GM19455 (cell line): ENCODE measurements at regions not wholly inside any gene's neighbourhood (a gene's known extent, or its start where the extent isn't known, plus 50 kb on each side); places are given as distances from the start of the nearest gene placed in this dataset.

Experiments
- ATAC-seq: cut with Tn5 transposase; IDR thresholded peaks from one replicate; pipeline ENCODE4 v1.9.1; 2021; ENCODE audit not compliant: unreplicated experiment

- ATAC-seq, result no peak
These were observed 890.5 kb upstream of the CTNND2 start for GRCh38 chr5:12794476-12795332.

DNA sequence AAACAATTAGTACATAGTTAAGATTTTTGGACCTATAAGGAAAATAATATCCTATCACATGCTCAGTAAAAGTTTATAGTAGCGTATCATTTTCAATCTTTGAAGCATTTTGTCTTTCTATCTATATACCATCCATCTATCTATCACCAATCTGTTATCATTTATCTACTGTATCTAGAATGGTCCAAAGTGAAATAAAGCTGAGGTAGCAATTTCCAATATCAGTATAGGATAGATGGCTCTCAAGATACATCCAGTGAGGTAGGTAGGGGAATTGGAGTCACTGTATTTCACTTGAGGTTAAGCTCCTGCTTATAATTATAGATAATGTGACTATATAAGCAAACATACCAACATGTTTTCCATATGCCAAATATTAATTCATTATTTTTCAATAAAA is 889.1 kb upstream of the CTNND2 start:
- no peak for ATAC-seq

DNA sequence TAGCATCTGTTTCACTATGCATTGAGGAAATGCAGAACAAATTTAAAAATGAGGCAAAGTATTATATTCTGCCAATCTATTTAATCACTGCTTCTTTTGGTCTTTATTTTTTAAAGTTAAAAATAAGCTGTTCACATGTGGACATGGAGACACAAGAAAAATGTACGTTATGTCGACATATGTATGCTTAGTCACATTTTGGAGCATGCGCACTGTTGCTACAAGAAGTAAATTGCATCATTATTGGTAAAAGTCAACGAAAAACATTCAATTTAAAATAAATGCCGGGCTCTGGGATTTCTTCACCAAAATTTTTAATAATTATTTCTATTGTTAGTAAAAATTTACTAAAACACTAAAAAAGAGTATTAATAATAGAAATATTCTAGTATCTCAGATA is 876.3 kb upstream of the CTNND2 start:
- ATAC-seq, result no peak

DNA sequence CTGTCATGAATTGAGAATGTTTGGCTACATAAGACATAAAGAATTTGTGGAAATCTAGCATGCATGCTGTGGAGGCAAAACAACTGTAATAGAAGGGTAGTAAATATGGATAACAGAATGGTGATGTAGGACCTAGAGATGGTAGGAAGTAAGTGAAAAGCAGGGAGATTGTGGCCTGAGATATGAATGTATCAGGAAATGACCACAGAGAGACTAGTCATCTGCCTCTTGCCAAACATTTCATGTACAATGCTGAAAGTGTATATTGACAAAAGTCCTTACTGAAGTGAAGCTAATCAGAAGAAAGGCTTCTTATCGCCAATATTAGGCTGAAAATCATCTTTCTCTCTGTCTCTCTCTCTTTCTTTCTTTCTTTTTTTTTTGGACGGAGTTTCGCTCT is 873.1 kb upstream of the CTNND2 start:
- no peak for ATAC-seq

GRCh38 chr5:12772276-12772675 is 868.0 kb upstream of the CTNND2 start:
- ATAC-seq, result no peak

DNA sequence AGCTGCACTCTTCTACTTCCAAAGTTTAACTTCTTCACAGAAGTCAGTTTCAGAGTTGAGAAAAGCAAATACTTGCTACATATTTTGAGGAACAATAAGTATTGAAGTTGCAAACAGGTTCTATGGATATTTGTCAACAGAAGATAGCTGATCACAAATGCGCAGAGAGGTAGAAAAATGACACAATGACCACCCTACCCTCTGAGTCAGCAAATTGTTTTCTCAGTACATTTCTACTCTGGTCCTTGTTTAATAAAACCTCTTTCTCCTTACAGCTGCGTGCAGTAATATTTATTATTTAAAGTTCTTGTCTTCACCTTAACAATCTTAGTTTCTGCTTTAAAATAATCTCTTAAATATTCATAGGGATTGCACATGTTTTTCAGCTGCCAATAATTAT is 855.1 kb upstream of the CTNND2 start:
- ATAC-seq, result no peak

- ATAC-seq, result no peak
These were observed 852.8 kb upstream of the CTNND2 start for GRCh38 chr5:12757035-12757434.

DNA sequence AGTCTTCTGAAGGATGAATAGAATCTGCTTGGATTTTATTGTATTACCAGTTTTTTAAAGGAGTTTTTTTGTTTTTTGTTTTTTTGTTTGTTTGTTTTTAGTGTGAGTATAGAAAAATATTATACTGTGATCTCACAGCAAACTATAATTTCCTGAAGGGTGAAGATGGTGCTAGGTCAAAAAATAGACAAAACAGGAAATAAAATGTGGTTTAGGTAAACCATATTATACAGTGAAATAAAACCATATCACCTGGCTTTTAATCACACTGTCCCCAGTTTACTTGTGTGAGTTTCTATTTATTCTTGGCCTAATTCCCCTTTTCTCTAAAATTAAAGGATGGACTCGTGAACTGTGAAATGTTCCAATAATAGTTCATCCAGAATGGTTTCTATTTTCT is 841.3 kb upstream of the CTNND2 start:
- ATAC-seq, result no peak

DNA sequence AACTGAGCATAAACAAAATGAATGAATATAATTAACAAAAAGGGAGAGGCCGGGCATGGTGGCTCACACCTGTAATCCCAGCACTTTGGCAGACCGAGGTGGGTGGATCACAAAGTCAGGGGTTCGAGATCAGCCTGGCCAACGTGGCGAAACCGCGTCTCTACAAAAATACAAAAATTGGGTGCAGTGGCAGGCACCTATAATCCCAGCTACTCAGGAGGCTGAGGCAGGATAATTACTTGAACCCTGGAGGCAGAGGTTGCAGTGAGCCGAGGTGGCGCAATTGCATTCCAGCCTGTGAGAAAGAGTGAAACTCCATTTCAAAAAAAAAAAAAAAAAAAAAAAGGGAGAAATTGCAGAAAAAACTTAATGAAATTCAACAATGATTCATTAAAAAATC is 839.3 kb upstream of the CTNND2 start:
- no peak for ATAC-seq

- no peak for ATAC-seq
These were observed 826.1 kb upstream of the CTNND2 start for GRCh38 chr5:12730354-12730753.

DNA sequence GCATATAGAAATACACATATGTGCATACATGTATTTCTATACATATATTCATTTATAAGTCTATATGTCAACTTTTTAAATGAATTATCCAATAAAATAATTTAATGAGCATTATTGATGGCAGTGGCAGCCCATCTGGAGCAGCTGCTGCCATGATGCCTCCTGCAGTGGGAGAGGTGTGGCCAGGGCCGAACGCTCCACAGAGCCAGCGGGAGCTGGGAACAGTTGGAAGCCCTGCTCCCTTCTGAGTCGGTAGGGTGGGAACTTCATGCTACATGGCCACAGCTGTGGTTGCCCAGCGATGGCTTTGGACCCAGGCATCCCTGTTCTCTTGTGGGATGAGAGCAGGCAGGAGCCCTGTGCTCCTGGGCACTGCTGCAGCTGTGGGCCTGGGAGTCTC is 812.4 kb upstream of the CTNND2 start:
- no peak for ATAC-seq

DNA sequence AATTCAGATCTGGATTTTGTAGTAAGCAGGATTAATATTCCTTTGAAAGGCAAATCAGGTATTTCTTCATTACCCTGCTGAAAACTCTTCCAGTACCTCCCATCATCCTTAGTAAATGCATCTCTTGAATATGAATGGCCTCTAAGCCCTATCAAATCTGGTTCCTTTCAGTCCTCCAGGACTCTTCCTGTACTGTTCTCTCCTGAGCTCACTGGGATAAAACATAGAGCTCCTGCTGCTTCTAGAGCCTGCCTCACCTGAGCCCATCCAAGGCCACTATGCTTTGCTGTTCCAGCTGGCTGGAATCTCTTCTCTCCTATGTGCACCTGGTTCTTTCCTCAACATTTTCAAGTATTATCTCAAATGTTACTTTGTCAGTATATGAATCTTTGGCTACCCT is 803.3 kb upstream of the CTNND2 start:
- no peak for ATAC-seq

- ATAC-seq, result no peak
These were observed 800.7 kb upstream of the CTNND2 start for GRCh38 chr5:12704955-12705354.

DNA sequence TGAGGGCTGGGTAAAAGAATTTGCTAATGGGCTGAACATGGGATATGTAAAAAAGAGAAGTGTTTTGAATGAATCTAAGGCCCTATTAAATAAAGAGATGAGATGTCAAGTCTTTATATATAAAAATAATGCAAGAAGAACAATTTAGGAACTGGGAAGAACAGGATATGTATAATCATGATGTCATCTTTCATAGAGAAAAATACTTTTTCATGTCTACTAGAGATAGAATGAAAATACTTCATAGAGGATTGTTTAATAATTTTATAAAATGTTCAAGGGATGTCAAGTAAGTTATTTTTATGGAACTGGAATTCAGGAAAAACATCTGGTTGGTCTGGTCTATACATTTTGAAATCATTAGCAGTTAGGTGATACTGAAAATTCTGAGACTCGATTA is 799.0 kb upstream of the CTNND2 start:
- ATAC-seq, result no peak

DNA sequence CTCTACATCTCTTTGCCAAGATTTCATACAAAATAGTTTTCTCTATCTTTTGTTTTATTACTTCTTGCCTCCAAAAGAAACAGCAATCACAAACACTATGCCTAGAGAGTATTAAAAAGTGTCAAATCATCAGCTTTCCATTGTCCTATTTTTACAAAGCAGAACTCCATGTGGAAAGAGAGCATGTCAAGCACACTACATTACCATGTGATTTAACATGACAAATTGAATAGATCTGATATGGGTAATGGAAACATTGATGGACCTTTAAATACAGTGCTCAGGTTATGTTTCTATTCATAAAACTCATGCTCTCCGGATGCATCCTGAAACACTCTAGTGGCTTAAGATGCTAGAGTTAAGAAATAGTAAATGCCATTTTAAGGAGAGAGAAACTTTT is 791.4 kb upstream of the CTNND2 start:
- no peak for ATAC-seq

- ATAC-seq, result no peak
These were observed 787.1 kb upstream of the CTNND2 start for GRCh38 chr5:12691330-12691729.

DNA sequence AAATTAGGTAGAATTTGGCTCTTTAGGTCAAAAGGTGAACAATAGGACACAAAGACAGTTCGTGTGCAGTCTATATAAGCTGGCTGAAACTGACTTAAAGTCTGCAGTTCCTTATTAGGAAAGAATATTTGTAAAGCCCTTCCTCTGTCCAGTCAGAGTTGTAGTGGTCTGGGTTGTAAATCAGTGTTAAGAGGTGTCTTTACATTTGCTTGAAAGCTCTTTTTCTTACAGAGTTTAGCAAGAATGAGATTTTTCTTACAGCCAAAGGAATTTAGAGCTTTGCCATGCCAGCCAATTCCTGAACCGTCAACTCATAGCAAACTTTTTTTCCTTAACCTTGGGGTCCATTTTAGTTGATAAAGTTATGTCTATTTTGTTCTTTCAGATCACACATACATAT is 786.1 kb upstream of the CTNND2 start:
- ATAC-seq, result no peak

GRCh38 chr5:12683249-12683648 is 779.0 kb upstream of the CTNND2 start:
- ATAC-seq, result no peak

- ATAC-seq, result no peak
These were observed 775.5 kb upstream of the CTNND2 start for GRCh38 chr5:12679731-12680130.

DNA sequence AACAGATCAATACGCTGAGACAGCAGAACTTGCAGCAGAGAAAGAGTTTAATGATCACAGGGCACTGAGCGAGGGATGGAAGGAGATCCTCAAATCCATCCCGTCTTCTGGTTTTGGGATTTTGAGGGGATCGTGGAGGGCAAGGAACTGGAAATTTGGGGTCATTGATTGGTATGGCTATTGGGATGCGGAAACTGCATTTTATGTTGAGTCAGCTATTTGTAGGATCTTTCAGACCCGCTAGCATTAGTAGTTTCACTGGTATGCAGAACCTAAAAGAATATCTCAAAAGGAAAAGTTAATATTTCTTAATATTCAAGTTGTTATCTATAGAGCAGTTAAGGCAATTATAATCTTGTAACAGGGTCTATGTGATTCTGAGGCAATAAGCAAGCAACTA is 771.7 kb upstream of the CTNND2 start:
- ATAC-seq, result no peak

GRCh38 chr5:12672141-12672540 is 767.9 kb upstream of the CTNND2 start:
- ATAC-seq, result no peak

DNA sequence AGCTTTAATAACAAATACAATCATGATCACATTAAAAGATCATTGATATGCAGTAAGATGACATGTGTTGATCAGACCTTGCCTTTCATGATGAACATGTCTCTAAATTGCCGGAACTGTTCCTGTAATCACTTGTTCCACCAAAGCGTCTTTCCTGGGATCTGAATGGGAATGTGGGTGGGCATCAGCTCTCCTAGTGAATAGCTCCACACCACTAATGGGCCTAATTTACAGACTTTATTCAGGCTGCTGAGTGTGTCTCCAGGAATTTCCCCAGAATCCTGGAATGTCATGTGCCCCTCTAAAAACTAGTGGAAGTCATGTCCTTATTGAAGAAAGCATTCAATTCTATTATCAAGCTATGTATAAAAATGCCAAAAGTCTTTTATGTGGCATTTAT is 765.1 kb upstream of the CTNND2 start:
- ATAC-seq, result no peak

- ATAC-seq, result no peak
These were observed 764.3 kb upstream of the CTNND2 start for GRCh38 chr5:12668564-12668963.
